NB4 (cell line): ENCODE measurements at regions not wholly inside any gene's neighbourhood (a gene's known extent, or its start where the extent isn't known, plus 50 kb on each side); places are given as distances from the start of the nearest gene placed in this dataset.

ENCODE experiments used
- DNase-seq: peaks from one replicate; pipeline ENCODE4 v3.0.0; 2010; ENCODE audit warnings: low read depth
- H3K4me3 ChIP-seq: one replicate; pipeline ENCODE4 v1.5.1; 2011; ENCODE audit warnings: mild to moderate bottlenecking, low read depth, low read length, moderate library complexity
- CTCF ChIP-seq: IDR thresholded peaks from one replicate; pipeline ENCODE4 v1.5.1; 2012; ENCODE audit warnings: low read depth, low read length
- MYC ChIP-seq: IDR thresholded peaks from 2 replicates; pipeline ENCODE4 v1.6.1; 2011; ENCODE audit warnings: low read depth, low read length
- POLR2A ChIP-seq: IDR thresholded peaks from 2 replicates; pipeline ENCODE4 v1.6.1; 2011; ENCODE audit warnings: mild to moderate bottlenecking; ENCODE audit not compliant: insufficient read length; ENCODE audit errors: extremely low read depth
- TF ChIP-seq, protein P1 (sequence below): IDR thresholded peaks from 2 replicates; pipeline ENCODE4 v1.6.1; 2011; ENCODE audit warnings: low read depth, low read length

DNA sequence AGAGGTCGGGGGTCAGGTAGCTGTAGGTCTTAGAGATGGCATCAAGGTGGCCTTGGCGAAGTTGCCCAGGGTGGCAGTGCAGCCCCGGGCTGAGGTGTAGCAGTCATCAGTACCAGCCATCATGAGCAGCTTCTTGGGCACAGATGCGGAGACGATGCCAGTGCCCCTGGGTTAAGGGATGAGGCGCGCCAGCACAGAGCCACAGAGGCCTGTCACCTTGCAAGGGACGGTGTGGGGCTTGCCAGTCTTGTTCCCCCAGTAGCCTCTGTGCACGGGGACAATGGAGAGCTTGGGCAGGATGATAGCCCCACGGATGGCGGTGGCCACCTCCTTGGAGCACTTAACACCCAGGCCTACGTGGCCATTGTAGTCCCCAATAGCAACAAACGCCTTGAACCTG lies 750.7 kb upstream of the PABPC4L start:
- H3K4me3 ChIP-seq: no peak overlapping the region
- no peak for DNase-seq
- TF ChIP-seq MYC (no peak), POLR2A (no peak), CTCF (no peak)
- TF ChIP-seq, protein P1, sequence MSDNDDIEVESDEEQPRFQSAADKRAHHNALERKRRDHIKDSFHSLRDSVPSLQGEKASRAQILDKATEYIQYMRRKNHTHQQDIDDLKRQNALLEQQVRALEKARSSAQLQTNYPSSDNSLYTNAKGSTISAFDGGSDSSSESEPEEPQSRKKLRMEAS: no peak

DNA sequence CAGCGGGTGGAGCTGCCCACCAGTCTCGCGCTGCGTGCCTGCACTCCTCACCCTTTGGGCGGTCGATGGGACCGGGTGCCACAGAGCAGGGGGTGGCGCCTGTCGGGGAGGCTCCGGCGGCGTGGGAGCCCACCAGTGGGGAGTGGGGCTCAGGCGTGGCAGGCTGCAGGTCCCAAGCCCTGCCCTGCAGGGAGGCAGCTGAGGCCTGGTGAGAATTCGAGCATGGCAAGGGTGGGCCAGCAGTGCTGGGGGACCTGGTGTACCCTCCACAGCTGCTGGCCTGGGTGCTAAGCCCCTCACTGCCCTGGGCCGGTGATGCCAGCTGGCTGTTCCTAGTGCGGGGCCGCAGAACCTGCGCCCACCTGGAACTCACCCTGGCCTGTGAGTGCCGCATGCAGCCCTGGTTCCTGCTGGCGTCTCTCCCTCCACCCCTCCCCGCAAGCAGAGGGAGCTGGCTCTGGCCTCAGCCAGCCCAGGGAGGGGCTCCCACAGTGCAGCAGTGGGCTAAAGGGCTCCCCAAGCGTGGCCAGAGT lies 746.6 kb upstream of the PABPC4L start:
- TF ChIP-seq CTCF (no peak), POLR2A (no peak), MYC (no peak)
- TF ChIP-seq, protein P1: no peak
- no peak for DNase-seq
- H3K4me3 ChIP-seq: no peak overlapping the region

DNA sequence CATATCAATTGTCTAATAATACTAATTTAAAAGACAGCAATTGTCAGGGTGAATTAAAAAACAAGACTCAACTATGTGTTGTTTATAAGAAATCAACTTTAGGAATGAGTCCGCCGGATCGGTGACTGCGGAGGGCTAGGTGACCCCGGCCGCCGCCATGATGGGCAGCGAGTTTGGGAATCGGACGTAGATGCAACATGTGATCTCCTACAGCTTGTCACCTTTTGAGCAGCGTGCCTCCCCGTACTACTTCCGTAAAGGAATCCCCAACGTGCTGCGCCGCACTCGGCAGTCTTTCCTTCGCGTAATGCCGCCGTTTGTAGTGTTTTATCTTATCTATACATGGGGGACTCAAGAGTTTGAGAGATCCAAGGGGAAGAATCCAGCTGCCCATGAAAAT lies 742.5 kb upstream of the PABPC4L start:
- no peak overlapping the region for H3K4me3 ChIP-seq
- TF ChIP-seq, protein P1: no peak
- TF ChIP-seq CTCF: no peak
- TF ChIP-seq MYC: no peak
- TF ChIP-seq POLR2A: no peak
- no peak for DNase-seq

GRCh38 chr4:134936014-134936413 lies 734.4 kb upstream of the PABPC4L start:
- DNase-seq: no peak
- TF ChIP-seq MYC (no peak), CTCF (no peak), POLR2A (no peak)
- TF ChIP-seq, protein P1: no peak
- no peak overlapping the region for H3K4me3 ChIP-seq

DNA sequence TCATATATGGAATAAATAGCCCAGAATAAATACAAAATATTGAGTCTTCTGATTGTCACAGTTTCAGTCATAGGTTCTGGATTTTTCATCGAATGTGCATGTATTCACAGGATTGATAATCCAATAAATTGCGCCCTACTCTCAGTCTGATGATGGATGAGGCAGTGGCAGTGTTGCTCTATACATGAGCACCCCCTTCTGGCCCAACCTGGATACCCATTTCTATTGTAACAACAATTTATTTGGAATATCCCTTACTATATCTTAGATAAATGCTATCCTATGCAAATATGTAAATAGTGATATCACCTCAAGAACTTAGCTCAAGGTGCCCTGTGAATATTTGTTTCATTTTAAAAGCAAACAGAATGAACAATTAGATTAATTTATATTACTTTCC lies 733.7 kb upstream of the PABPC4L start:
- TF ChIP-seq, protein P1: no peak
- peak; percentile 45 for TF ChIP-seq CTCF
- DNase-seq: peak; percentile 30
- no peak overlapping the region for H3K4me3 ChIP-seq
